Mucosa of gallbladder (tissue), 1 donor: ENCODE measurements at regions not wholly inside any gene's neighbourhood (a gene's known extent, or its start where the extent isn't known, plus 50 kb on each side); places are given as distances from the start of the nearest gene placed in this dataset.

Experiments
- DNase-seq: peaks from one replicate; pipeline ENCODE4 v3.0.0-alpha.2; 2020; ENCODE audit warnings: low spot score
- donor health status: DM: no; HTN: no; CAD: no.

DNA sequence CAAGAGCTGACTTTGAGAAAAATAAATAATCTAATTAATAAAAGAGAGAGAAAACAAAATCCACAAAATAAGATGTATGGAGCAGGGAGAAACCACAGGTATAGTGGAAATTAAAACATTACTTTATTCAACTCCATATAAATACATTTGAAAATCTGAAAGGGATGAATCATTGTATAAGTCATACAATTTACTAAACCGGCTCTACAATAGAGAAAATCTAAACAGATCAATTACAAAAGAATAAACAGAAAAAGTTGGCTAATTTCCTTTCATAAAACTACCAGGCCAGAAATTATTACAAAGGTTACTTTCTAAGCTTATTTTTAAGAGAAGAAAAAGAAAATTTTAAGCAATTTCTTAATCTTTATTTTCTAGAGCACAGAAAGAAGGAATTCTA, 51.3 kb upstream of the DRD2 start:
- no peak for DNase-seq
